Activated B cell treated with CpG ODN at 0.5 μM for 24 hours (primary cell): ENCODE measurements at regions not wholly inside any gene's neighbourhood (a gene's known extent, or its start where the extent isn't known, plus 50 kb on each side); places are given as distances from the start of the nearest gene placed in this dataset.
"Not testable (repeated sequence)": the region's sequence is repeated elsewhere in the genome, so short reads cannot be mapped to it uniquely, and the experiment has no call there.

ENCODE experiments used
- ATAC-seq: fragments of 200-7000 bp; cut with Tn5 transposase; one replicate; pipeline ENCODE4 v1.10.0; 2021; ENCODE audit warnings: low read depth, mild to moderate bottlenecking, moderate library complexity
- CTCF ChIA-PET: fragments of 350-600 bp; sonication (Branson Sonifier 250); formaldehyde crosslinking; loops from one replicate; lab custom pipeline; 2021; ENCODE audit warnings: antibody characterized with exemption; lab: Charles Lee
- POLR2A ChIA-PET: fragments of 350-600 bp; sonication (Branson Sonifier 250); formaldehyde crosslinking; loops from one replicate; lab custom pipeline; 2021; ENCODE audit warnings: antibody characterized with exemption; lab: Charles Lee
- DNase-seq: peaks from one replicate; pipeline ENCODE4 v3.0.0; 2022
- H3K27ac Mint-ChIP-seq: one replicate; pipeline ENCODE4 v1.8.0; 2020; ENCODE audit warnings: mixed read lengths
- H3K27me3 Mint-ChIP-seq: one replicate; pipeline ENCODE4 v1.8.0; 2021; ENCODE audit warnings: mixed read lengths
- H3K36me3 Mint-ChIP-seq: one replicate; pipeline ENCODE4 v1.8.0; 2021; ENCODE audit warnings: low read depth, mixed read lengths
- H3K4me1 Mint-ChIP-seq: one replicate; pipeline ENCODE4 v1.8.0; 2021; ENCODE audit warnings: mixed read lengths
- H3K4me3 Mint-ChIP-seq: one replicate; pipeline ENCODE4 v1.8.0; 2020; ENCODE audit warnings: mild to moderate bottlenecking, mixed read lengths
- H3K9me3 Mint-ChIP-seq: one replicate; pipeline ENCODE4 v1.8.0; 2020; ENCODE audit warnings: mixed read lengths
- intact Hi-C: fragments of 100-400 bp; cut with micrococcal nuclease; formaldehyde crosslinking; loops from one replicate; pipeline ENCODE4 v1.15.1; 2024
- TF ChIP-seq, protein P1 (sequence below): fragments of 200-600 bp; IDR thresholded peaks from one replicate; pipeline ENCODE4 v1.8.0; 2022; ENCODE audit warnings: antibody characterized with exemption, mild to moderate bottlenecking

DNA sequence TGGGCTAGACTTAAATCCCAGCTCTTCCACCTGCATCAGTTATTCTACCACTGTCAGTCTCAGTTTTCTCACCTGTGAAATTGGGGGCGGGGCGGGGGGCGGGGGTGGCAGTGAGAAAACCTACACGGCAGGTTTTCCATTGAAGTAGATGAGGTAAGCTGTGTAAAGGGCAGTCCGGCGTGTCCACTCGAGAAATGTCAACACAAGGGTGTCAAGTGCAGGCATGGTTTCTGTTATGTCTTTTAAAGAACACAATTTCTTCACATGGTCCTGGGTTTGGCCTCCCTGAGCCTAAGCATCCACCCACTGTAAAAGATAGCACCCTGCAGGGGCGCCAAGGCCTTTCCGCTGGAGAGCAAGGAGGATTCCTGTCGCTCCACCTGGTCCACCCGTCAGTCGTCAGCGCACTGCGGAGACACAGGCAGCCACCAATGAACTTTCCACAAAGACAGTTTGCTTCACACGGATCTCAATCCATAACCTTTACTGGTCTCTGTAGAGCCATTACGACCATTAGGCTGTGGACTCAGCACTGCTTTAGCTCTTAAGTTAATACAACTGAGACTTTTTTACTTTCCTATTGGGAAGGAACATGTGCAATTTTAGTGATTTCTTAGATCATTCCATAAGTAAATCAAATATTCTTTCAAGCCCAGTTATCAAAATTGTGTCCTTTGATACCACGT is 99.5 kb upstream of the FOXB1 start:
- Mint-ChIP-seq H3K27me3 (peaks cover 26% of the 10 kb centered on the region), H3K9me3 (no peaks in the 10 kb centered on the region), H3K27ac (no peak overlapping the region), H3K36me3 (no peaks in the 10 kb centered on the region), H3K4me3 (no peak overlapping the region), H3K4me1 (no peaks in the 10 kb centered on the region)
- intact Hi-C loops, result no loop called here
- ChIA-PET POLR2A (no interaction called here), CTCF (no interaction called here)
- TF ChIP-seq, protein P1, sequence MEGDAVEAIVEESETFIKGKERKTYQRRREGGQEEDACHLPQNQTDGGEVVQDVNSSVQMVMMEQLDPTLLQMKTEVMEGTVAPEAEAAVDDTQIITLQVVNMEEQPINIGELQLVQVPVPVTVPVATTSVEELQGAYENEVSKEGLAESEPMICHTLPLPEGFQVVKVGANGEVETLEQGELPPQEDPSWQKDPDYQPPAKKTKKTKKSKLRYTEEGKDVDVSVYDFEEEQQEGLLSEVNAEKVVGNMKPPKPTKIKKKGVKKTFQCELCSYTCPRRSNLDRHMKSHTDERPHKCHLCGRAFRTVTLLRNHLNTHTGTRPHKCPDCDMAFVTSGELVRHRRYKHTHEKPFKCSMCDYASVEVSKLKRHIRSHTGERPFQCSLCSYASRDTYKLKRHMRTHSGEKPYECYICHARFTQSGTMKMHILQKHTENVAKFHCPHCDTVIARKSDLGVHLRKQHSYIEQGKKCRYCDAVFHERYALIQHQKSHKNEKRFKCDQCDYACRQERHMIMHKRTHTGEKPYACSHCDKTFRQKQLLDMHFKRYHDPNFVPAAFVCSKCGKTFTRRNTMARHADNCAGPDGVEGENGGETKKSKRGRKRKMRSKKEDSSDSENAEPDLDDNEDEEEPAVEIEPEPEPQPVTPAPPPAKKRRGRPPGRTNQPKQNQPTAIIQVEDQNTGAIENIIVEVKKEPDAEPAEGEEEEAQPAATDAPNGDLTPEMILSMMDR, result no peak
- DNase-seq (no peak), ATAC-seq (no peak)

DNA sequence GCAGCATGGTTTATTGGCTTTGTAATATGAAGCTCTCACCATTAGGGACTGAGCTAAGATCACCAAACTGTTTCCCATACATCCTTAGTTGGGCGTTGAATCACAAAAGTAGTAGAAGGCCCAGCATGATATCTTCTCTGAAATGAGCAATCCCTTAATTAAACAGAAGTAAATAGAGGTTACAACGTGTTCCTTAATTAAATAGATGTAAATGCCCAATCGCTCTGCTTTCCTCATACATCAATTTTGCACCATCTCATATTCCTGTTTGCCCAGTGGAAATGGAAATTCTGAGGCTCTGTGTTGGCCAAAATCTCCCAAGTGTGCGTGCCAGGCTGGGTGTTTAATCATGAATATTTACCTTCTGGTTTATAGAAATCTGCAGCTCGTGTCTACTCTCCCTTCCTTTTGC is 107.4 kb upstream of the FOXB1 start:
- CTCF ChIA-PET, result no interaction called here
- intact Hi-C loops, result no loop called here
- H3K27me3 Mint-ChIP-seq, result peaks cover 14% of the 10 kb centered on the region
- H3K4me1 Mint-ChIP-seq, result no peaks in the 10 kb centered on the region
- no peaks in the 10 kb centered on the region for H3K36me3 Mint-ChIP-seq
- no peak for ATAC-seq
- no peak for DNase-seq
- POLR2A ChIA-PET, result no interaction called here
- no peak overlapping the region for H3K27ac Mint-ChIP-seq
- H3K9me3 Mint-ChIP-seq, result no peaks in the 10 kb centered on the region
- TF ChIP-seq, protein P1, result no peak
- H3K4me3 Mint-ChIP-seq, result no peak overlapping the region

DNA sequence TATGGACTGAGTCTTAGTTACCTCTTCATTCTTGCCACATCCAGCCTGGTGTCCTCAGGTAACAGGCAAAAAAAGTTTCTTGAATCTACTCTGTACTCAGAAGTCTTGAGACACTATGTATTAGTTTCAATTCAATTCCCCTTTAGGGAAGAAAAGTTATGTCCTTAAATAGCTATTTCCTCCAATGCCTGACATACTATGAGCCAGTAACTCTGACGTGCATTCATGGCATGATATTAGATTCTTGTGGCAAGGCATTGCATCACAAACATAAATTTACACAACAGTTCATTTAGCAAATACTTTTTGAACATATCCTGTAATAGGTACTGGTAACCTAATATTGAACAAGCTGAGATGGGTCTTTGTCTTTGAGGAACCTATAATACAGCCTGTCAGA is 109.3 kb upstream of the FOXB1 start:
- Mint-ChIP-seq H3K27ac (no peak overlapping the region), H3K4me3 (no peak overlapping the region), H3K27me3 (peaks cover 13% of the 10 kb centered on the region), H3K9me3 (no peaks in the 10 kb centered on the region), H3K4me1 (no peaks in the 10 kb centered on the region), H3K36me3 (no peaks in the 10 kb centered on the region)
- intact Hi-C loops, result no loop called here
- ChIA-PET POLR2A (no interaction called here), CTCF (no interaction called here)
- ATAC-seq (no peak), DNase-seq (no peak)
- TF ChIP-seq, protein P1, result no peak

DNA sequence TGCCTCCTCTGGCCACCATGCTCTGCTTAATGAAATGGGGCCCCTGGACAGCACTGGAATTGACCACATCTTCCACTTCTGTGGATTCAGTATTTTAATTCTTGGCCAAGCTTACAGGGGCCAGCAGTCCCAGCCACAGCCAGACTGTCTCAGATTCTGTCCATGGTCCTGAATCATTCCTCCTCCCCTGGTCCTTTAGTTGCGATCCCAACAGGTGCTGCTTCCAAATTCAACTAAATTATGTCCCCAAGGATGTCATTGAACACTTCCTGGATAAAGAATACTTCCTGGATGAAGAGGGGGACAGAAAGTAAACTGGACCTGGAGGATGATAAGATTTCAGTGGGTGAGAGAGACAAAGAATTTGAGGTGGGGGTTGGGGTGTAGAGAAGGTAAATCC is 111.1 kb upstream of the FOXB1 start:
- no peak overlapping the region for H3K4me3 Mint-ChIP-seq
- CTCF ChIA-PET, result no interaction called here
- intact Hi-C loops, result no loop called here
- H3K36me3 Mint-ChIP-seq, result no peaks in the 10 kb centered on the region
- TF ChIP-seq, protein P1, result no peak
- POLR2A ChIA-PET, result no interaction called here
- H3K4me1 Mint-ChIP-seq, result no peaks in the 10 kb centered on the region
- no peaks in the 10 kb centered on the region for H3K9me3 Mint-ChIP-seq
- ATAC-seq, result no peak
- H3K27me3 Mint-ChIP-seq, result peaks cover 13% of the 10 kb centered on the region
- DNase-seq, result no peak
- H3K27ac Mint-ChIP-seq, result no peak overlapping the region

DNA sequence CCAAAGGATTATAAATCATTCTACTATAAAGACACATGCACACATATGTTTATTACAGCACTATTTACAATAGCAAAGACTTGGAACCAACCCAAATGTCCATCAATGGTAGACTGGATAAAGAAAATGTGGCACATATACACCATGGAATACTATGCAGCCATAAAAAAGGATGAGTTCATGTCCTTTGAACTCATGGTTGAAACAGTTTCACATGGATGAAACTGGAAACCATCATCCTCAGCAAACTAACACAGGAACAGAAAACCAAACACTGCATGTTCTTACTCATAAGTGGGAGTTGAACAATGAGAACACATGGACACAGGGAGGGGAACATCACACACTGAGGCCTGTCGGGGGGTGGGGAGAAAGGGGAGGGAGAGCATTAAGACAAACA is 116.2 kb upstream of the FOXB1 start:
- H3K4me3 Mint-ChIP-seq, DNase-seq, H3K9me3 Mint-ChIP-seq, H3K27ac Mint-ChIP-seq, ATAC-seq, H3K4me1 Mint-ChIP-seq, CTCF ChIA-PET, intact Hi-C loops, H3K36me3 Mint-ChIP-seq, H3K27me3 Mint-ChIP-seq, POLR2A ChIA-PET: not testable (repeated sequence)

DNA sequence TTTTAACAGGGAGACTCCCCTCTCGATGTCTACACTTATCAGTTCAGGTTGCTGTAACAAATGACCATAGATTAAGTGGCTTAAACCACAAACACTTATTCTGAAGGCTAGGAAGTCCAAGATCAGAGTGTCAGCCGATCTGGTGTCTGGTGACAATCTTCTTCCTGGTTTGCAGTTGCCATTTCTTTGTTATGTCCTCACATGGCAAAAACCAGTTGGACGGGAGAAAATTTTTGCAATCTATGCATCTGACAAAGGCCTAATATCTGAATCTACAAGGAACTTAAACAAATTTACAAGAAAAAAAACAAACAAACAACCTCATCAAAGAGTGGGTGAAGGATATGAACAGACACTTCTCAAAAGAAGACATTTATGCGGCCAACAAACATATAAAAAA is 116.9 kb upstream of the FOXB1 start:
- ChIA-PET CTCF (no interaction called here), POLR2A (no interaction called here)
- no peak overlapping the region for H3K4me3 Mint-ChIP-seq
- ATAC-seq, result no peak
- TF ChIP-seq, protein P1, result no peak
- peaks cover 11% of the 10 kb centered on the region for H3K27me3 Mint-ChIP-seq
- H3K4me1 Mint-ChIP-seq, result no peaks in the 10 kb centered on the region
- no peak for DNase-seq
- H3K36me3 Mint-ChIP-seq, result no peaks in the 10 kb centered on the region
- intact Hi-C loops, result no loop called here
- H3K27ac Mint-ChIP-seq, result no peak overlapping the region
- H3K9me3 Mint-ChIP-seq, result no peaks in the 10 kb centered on the region
